ENCODE measurements at regions not wholly inside any gene's neighbourhood (a gene's known extent, or its start where the extent isn't known, plus 50 kb on each side); places are given as distances from the start of the nearest gene placed in this dataset.

- TF ChIP-seq, protein P1, sequence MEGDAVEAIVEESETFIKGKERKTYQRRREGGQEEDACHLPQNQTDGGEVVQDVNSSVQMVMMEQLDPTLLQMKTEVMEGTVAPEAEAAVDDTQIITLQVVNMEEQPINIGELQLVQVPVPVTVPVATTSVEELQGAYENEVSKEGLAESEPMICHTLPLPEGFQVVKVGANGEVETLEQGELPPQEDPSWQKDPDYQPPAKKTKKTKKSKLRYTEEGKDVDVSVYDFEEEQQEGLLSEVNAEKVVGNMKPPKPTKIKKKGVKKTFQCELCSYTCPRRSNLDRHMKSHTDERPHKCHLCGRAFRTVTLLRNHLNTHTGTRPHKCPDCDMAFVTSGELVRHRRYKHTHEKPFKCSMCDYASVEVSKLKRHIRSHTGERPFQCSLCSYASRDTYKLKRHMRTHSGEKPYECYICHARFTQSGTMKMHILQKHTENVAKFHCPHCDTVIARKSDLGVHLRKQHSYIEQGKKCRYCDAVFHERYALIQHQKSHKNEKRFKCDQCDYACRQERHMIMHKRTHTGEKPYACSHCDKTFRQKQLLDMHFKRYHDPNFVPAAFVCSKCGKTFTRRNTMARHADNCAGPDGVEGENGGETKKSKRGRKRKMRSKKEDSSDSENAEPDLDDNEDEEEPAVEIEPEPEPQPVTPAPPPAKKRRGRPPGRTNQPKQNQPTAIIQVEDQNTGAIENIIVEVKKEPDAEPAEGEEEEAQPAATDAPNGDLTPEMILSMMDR (conservative IDR thresholded peaks at IDR 0.05; ENCODE audit: low read length), result no peak
- no peak for TF ChIP-seq EZH2phosphoT487 (IDR thresholded peaks at IDR 0.05; ENCODE audit: borderline replicate concordance, low read depth, low read length)
These were observed 397.6 kb upstream of the PLSCR5 start for GRCh38 chr3:147002721-147003120.

Data from OCI-LY7 (cell line).